Caco-2 (cell line): ENCODE measurements at regions not wholly inside any gene's neighbourhood (a gene's known extent, or its start where the extent isn't known, plus 50 kb on each side); places are given as distances from the start of the nearest gene placed in this dataset.

Experiments used
- BruUV-seq: library from RNA; stranded (reverse); fragments of 400-500 nt; replicated peaks from 2 replicates; lab custom pipeline; 2021; lab: Mats Ljungman, UMichigan
- CTCF ChIA-PET: fragments of 300-600 bp; sonication (Branson Sonifier 250); formaldehyde crosslinking; loops from one replicate; lab custom pipeline; 2022; ENCODE audit warnings: antibody characterized with exemption; lab: Charles Lee
- POLR2A ChIA-PET: fragments of 300-600 bp; sonication (Branson Sonifier 250); formaldehyde crosslinking; loops from one replicate; lab custom pipeline; 2022; ENCODE audit warnings: antibody characterized with exemption; lab: Charles Lee
- DNase-seq, 2 experiments: peaks; one replicate each; pipeline versions ENCODE4 v3.0.0 to v3.0.0-alpha.2; 2020 to 2022
- H3K27me3 ChIP-seq: replicated peaks from 2 replicates; pipeline ENCODE4 v1.6.0; 2011; ENCODE audit warnings: low read length; ENCODE audit not compliant: control insufficient read depth, insufficient read depth
- H3K36me3 ChIP-seq: 2 replicates; pipeline ENCODE4 v1.5.1; 2011; ENCODE audit warnings: low read length; ENCODE audit not compliant: control insufficient read depth, insufficient read depth
- H3K4me1 ChIP-seq: fragments of 250-450 bp; sonication (Bioruptor Pico); 2 replicates; pipeline ENCODE4 v1.5.1; 2020; ENCODE audit warnings: mild to moderate bottlenecking
- H3K4me3 ChIP-seq: 2 replicates; pipeline ENCODE4 v1.5.1; 2011; ENCODE audit warnings: low read depth, mild to moderate bottlenecking, control low read depth, low read length
- H3K9me3 ChIP-seq: fragments of 250-450 bp; sonication (Bioruptor Pico); 2 replicates; pipeline ENCODE4 v1.5.1; 2020; ENCODE audit warnings: mild to moderate bottlenecking, moderate library complexity
- H3K27ac Mint-ChIP-seq: one replicate; pipeline ENCODE4 v1.8.0; 2022; ENCODE audit warnings: mixed read lengths; ENCODE audit not compliant: unreplicated experiment
- H3K27me3 Mint-ChIP-seq: one replicate; pipeline ENCODE4 v1.8.0; 2022; ENCODE audit warnings: mixed read lengths; ENCODE audit not compliant: insufficient read depth, unreplicated experiment
- H3K36me3 Mint-ChIP-seq: one replicate; pipeline ENCODE4 v1.8.0; 2022; ENCODE audit warnings: mild to moderate bottlenecking, mixed read lengths; ENCODE audit not compliant: insufficient read depth, unreplicated experiment
- H3K4me1 Mint-ChIP-seq: one replicate; pipeline ENCODE4 v1.8.0; 2022; ENCODE audit warnings: low read depth, mixed read lengths; ENCODE audit not compliant: unreplicated experiment
- H3K4me3 Mint-ChIP-seq: one replicate; pipeline ENCODE4 v1.8.0; 2022; ENCODE audit warnings: mild to moderate bottlenecking, moderate library complexity, mixed read lengths; ENCODE audit not compliant: unreplicated experiment
- H3K9me3 Mint-ChIP-seq: one replicate; pipeline ENCODE4 v1.8.0; 2022; ENCODE audit warnings: mixed read lengths; ENCODE audit not compliant: unreplicated experiment
- intact Hi-C: fragments of 100-400 bp; cut with micrococcal nuclease; formaldehyde crosslinking; loops from one replicate; pipeline ENCODE4 v1.10.0; 2022; ENCODE audit not compliant: unreplicated experiment
- TF ChIP-seq, protein P1 (sequence below), 2 experiments: fragments of 200-600 bp in 1 of 2; IDR thresholded peaks; 1 replicate in 1 of 2; 2 replicates in 1 of 2; pipeline versions ENCODE4 v1.5.1 to v1.8.0; 2011 to 2022; ENCODE audit warnings: antibody characterized with exemption in 1 of 2, control low read depth in 1 of 2, inconsistent platforms in 1 of 2, low read depth in 1 of 2, low read length in 1 of 2, mild to moderate bottlenecking in 1 of 2, moderate library complexity in 1 of 2; ENCODE audit not compliant: insufficient read depth in 1 of 2, severe bottlenecking in 1 of 2, unreplicated experiment in 1 of 2

GRCh38 chr5:2266641-2267240 lies 384.0 kb upstream of the IRX4 start:
- intact Hi-C loops = no loop called here

GRCh38 chr5:2265341-2265740 lies 382.6 kb upstream of the IRX4 start:
- H3K27ac Mint-ChIP-seq = no peak overlapping the region
- no peaks in the 10 kb centered on the region for H3K27me3 ChIP-seq
- POLR2A ChIA-PET = no interaction called here
- H3K4me3 Mint-ChIP-seq = no peak overlapping the region
- no peaks in the 10 kb centered on the region for H3K4me1 Mint-ChIP-seq
- intact Hi-C loops = no loop called here
- no peaks in the 10 kb centered on the region for H3K36me3 Mint-ChIP-seq
- no peak for DNase-seq
- no peaks in the 10 kb centered on the region for H3K9me3 ChIP-seq
- TF ChIP-seq, protein P1, sequence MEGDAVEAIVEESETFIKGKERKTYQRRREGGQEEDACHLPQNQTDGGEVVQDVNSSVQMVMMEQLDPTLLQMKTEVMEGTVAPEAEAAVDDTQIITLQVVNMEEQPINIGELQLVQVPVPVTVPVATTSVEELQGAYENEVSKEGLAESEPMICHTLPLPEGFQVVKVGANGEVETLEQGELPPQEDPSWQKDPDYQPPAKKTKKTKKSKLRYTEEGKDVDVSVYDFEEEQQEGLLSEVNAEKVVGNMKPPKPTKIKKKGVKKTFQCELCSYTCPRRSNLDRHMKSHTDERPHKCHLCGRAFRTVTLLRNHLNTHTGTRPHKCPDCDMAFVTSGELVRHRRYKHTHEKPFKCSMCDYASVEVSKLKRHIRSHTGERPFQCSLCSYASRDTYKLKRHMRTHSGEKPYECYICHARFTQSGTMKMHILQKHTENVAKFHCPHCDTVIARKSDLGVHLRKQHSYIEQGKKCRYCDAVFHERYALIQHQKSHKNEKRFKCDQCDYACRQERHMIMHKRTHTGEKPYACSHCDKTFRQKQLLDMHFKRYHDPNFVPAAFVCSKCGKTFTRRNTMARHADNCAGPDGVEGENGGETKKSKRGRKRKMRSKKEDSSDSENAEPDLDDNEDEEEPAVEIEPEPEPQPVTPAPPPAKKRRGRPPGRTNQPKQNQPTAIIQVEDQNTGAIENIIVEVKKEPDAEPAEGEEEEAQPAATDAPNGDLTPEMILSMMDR (IDR thresholded peaks at IDR 0.05; ENCODE audit: insufficient read depth in 1 of 2, low read depth in 1 of 2, low read length in 1 of 2, severe bottlenecking in 1 of 2, unreplicated experiment in 1 of 2) = no peak
- no peak overlapping the region for H3K4me3 ChIP-seq
- peaks cover 13% of the 10 kb centered on the region for H3K27me3 Mint-ChIP-seq
- CTCF ChIA-PET = no interaction called here
- H3K4me1 ChIP-seq = no peaks in the 10 kb centered on the region
- H3K9me3 Mint-ChIP-seq = no peaks in the 10 kb centered on the region
- no TSS peak for BruUV-seq
- H3K36me3 ChIP-seq = no peaks in the 10 kb centered on the region

More at GRCh38 chr5:2266641-2267240, 384.0 kb upstream of the IRX4 start:
- no peaks in the 10 kb centered on the region for H3K27me3 ChIP-seq
- Mint-ChIP-seq H3K36me3 (no peaks in the 10 kb centered on the region), H3K9me3 (no peaks in the 10 kb centered on the region), H3K4me1 (no peaks in the 10 kb centered on the region), H3K27me3 (peaks cover 16% of the 10 kb centered on the region), H3K4me3 (no peak overlapping the region), H3K27ac (no peak overlapping the region)
- TF ChIP-seq, protein P1 (IDR thresholded peaks at IDR 0.05; ENCODE audit: insufficient read depth in 1 of 2, low read depth in 1 of 2, low read length in 1 of 2, severe bottlenecking in 1 of 2, unreplicated experiment in 1 of 2) = no peak
- ChIA-PET CTCF (no interaction called here), POLR2A (no interaction called here)
- BruUV-seq = no TSS peak
- H3K4me1 ChIP-seq = no peaks in the 10 kb centered on the region
- H3K36me3 ChIP-seq = no peaks in the 10 kb centered on the region
- no peak for DNase-seq
- no peaks in the 10 kb centered on the region for H3K9me3 ChIP-seq
- no peak overlapping the region for H3K4me3 ChIP-seq

- ChIA-PET CTCF (no interaction called here), POLR2A (no interaction called here)
- Mint-ChIP-seq H3K9me3 (no peaks in the 10 kb centered on the region), H3K27ac (no peak overlapping the region), H3K4me1 (no peaks in the 10 kb centered on the region), H3K4me3 (no peak overlapping the region), H3K36me3 (no peaks in the 10 kb centered on the region), H3K27me3 (peaks cover 7% of the 10 kb centered on the region)
- H3K36me3 ChIP-seq = no peaks in the 10 kb centered on the region
- no peak for DNase-seq
- no TSS peak for BruUV-seq
- no peak overlapping the region for H3K4me3 ChIP-seq
- no peaks in the 10 kb centered on the region for H3K27me3 ChIP-seq
- no peaks in the 10 kb centered on the region for H3K4me1 ChIP-seq
- H3K9me3 ChIP-seq = no peaks in the 10 kb centered on the region
- intact Hi-C loops = no loop called here
- TF ChIP-seq, protein P1 (IDR thresholded peaks at IDR 0.05; ENCODE audit: insufficient read depth in 1 of 2, low read depth in 1 of 2, low read length in 1 of 2, severe bottlenecking in 1 of 2, unreplicated experiment in 1 of 2) = no peak
Observed at GRCh38 chr5:2263763-2264162, 381.0 kb upstream of the IRX4 start.
